ENCODE measurements at regions not wholly inside any gene's neighbourhood (a gene's known extent, or its start where the extent isn't known, plus 50 kb on each side); places are given as distances from the start of the nearest gene placed in this dataset.
"Not testable (repeated sequence)": the region's sequence is repeated elsewhere in the genome, so short reads cannot be mapped to it uniquely, and the experiment has no call there.

DNA sequence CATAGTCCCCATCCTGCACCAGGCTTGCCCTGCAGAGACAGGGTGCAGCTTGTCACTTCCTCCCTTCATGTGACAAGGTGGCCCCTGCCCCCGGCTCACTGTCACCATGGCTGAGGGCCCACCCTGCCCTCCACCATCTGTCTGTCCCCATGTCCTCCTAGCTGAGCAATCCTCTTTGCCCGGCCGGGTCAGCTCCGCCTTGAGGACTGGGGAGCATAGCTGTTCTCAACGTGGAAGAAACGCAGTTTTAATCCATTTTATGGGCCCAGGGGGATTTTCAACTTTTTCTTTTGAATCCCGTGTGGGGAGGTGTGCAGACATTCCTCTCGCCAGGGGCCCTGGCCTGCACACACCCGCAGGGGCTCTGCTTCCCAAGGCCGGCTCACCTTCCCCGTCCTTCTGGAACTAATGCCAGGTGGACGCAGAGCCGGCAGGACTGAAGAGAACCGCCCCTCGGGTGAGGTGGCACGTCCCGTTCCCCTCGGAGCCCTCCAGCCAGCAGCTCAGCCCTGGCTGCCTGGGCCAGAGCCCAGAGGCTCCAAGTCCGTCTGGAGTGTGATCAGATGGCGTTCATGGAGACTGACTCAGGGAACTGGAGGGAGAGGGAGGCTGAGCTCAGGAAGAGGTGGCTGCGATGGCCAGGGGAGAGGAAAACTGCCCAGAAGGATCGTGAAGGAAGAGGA is 1108.7 kb downstream of the BRD1 start:
- ATAC-seq (ENCODE audit: low read depth) (no peak), DNase-seq (ENCODE audit: low spot score) (peak; percentile 37)
- no peaks in the 10 kb centered on the region for H3K36me3 ChIP-seq (ENCODE audit: low read depth)
- H3K27ac ChIP-seq (ENCODE audit: poor library complexity, severe bottlenecking): no peak overlapping the region
- H3K4me3 ChIP-seq (ENCODE audit: severe bottlenecking): no peak overlapping the region
- H3K27me3 ChIP-seq (ENCODE audit: insufficient read depth, poor library complexity, severe bottlenecking): no peaks in the 10 kb centered on the region
- TF ChIP-seq, protein P1, sequence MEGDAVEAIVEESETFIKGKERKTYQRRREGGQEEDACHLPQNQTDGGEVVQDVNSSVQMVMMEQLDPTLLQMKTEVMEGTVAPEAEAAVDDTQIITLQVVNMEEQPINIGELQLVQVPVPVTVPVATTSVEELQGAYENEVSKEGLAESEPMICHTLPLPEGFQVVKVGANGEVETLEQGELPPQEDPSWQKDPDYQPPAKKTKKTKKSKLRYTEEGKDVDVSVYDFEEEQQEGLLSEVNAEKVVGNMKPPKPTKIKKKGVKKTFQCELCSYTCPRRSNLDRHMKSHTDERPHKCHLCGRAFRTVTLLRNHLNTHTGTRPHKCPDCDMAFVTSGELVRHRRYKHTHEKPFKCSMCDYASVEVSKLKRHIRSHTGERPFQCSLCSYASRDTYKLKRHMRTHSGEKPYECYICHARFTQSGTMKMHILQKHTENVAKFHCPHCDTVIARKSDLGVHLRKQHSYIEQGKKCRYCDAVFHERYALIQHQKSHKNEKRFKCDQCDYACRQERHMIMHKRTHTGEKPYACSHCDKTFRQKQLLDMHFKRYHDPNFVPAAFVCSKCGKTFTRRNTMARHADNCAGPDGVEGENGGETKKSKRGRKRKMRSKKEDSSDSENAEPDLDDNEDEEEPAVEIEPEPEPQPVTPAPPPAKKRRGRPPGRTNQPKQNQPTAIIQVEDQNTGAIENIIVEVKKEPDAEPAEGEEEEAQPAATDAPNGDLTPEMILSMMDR (IDR thresholded peaks at IDR 0.05; ENCODE audit: poor library complexity, severe bottlenecking): no peak
- no peaks in the 10 kb centered on the region for H3K4me1 ChIP-seq (ENCODE audit: insufficient read depth, poor library complexity, severe bottlenecking)
- H3K9me3 ChIP-seq (ENCODE audit: severe bottlenecking): no peaks in the 10 kb centered on the region

DNA sequence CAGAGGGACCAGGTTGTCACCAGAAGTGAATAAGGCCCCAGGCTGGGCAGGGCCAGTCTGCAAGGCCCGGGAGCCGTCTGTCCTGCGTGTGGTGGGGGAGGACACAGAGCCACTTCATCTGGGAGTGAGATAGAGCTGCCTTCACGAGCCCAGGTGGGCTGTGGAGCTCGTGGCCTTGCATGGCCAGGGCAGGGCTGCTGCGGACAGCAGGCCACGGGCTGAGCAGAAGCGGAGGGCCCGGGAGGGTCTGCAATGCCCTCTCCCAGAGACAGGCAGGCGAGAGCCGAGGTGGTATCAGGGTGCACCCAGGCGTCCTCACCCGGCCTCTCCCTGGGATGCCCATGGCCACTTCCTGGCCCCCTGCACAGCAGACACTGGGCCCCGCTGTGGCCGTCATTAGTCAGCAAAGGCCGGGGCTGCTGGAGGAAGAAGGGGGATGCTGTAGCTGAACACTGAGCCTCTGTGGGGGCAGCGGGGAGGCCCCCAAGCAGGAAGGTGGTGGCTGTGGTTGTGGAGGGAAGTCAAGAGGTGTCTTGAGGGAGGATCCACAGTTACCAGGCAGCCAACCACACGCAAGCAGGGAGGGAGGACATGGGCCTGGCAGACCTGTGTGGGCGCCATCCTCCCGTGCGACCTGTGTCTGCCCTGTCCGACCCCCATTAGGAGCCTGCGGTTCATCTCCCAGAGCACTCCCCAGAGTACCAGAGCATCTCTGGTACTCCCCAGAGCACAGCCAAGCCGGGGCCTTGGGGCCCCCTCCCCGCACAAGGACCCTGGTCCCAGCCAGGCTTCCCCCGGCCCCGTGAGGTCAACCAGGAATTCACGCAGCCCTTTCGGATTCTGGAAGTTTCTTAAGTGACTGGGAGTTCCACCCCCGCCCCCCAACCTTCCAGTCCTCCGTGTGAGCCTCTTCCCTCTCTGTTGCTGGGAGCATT is 1109.5 kb downstream of the BRD1 start:
- DNase-seq (ENCODE audit: low spot score) (peak; percentile 23), ATAC-seq (ENCODE audit: low read depth) (no peak)
- H3K36me3 ChIP-seq (ENCODE audit: low read depth): no peaks in the 10 kb centered on the region
- no peaks in the 10 kb centered on the region for H3K27me3 ChIP-seq (ENCODE audit: insufficient read depth, poor library complexity, severe bottlenecking)
- TF ChIP-seq, protein P1 (IDR thresholded peaks at IDR 0.05; ENCODE audit: poor library complexity, severe bottlenecking): no peak
- no peaks in the 10 kb centered on the region for H3K9me3 ChIP-seq (ENCODE audit: severe bottlenecking)
- H3K4me3 ChIP-seq (ENCODE audit: severe bottlenecking): no peak overlapping the region
- H3K27ac ChIP-seq (ENCODE audit: poor library complexity, severe bottlenecking): no peak overlapping the region
- H3K4me1 ChIP-seq (ENCODE audit: insufficient read depth, poor library complexity, severe bottlenecking): no peaks in the 10 kb centered on the region

GRCh38 chr22:48717076-48717810 is 1110.4 kb downstream of the BRD1 start:
- TF ChIP-seq, protein P1 (IDR thresholded peaks at IDR 0.05; ENCODE audit: poor library complexity, severe bottlenecking): no peak
- no peaks in the 10 kb centered on the region for H3K27me3 ChIP-seq (ENCODE audit: insufficient read depth, poor library complexity, severe bottlenecking)
- no peaks in the 10 kb centered on the region for H3K9me3 ChIP-seq (ENCODE audit: severe bottlenecking)
- no peaks in the 10 kb centered on the region for H3K4me1 ChIP-seq (ENCODE audit: insufficient read depth, poor library complexity, severe bottlenecking)
- DNase-seq (ENCODE audit: low spot score) (peak; percentile 50), ATAC-seq (ENCODE audit: low read depth) (no peak)
- no peak overlapping the region for H3K4me3 ChIP-seq (ENCODE audit: severe bottlenecking)
- no peak overlapping the region for H3K27ac ChIP-seq (ENCODE audit: poor library complexity, severe bottlenecking)
- H3K36me3 ChIP-seq (ENCODE audit: low read depth): no peaks in the 10 kb centered on the region

GRCh38 chr22:48716154-48716553 is 1111.5 kb downstream of the BRD1 start:
- H3K4me1 ChIP-seq (ENCODE audit: insufficient read depth, poor library complexity, severe bottlenecking); H3K27me3 ChIP-seq (ENCODE audit: insufficient read depth, poor library complexity, severe bottlenecking); DNase-seq (ENCODE audit: low spot score); H3K4me3 ChIP-seq (ENCODE audit: severe bottlenecking); ATAC-seq (ENCODE audit: low read depth); H3K36me3 ChIP-seq (ENCODE audit: low read depth); H3K27ac ChIP-seq (ENCODE audit: poor library complexity, severe bottlenecking); H3K9me3 ChIP-seq (ENCODE audit: severe bottlenecking): not testable (repeated sequence)

- no peaks in the 10 kb centered on the region for H3K9me3 ChIP-seq (ENCODE audit: severe bottlenecking)
- DNase-seq (ENCODE audit: low spot score): peak; percentile 19
- H3K36me3 ChIP-seq (ENCODE audit: low read depth): no peaks in the 10 kb centered on the region
- no peak overlapping the region for H3K27ac ChIP-seq (ENCODE audit: poor library complexity, severe bottlenecking)
- no peak overlapping the region for H3K4me3 ChIP-seq (ENCODE audit: severe bottlenecking)
- ATAC-seq (ENCODE audit: low read depth): no peak
- TF ChIP-seq, protein P1 (IDR thresholded peaks at IDR 0.05; ENCODE audit: poor library complexity, severe bottlenecking): no peak
- H3K4me1 ChIP-seq (ENCODE audit: insufficient read depth, poor library complexity, severe bottlenecking): no peaks in the 10 kb centered on the region
- no peaks in the 10 kb centered on the region for H3K27me3 ChIP-seq (ENCODE audit: insufficient read depth, poor library complexity, severe bottlenecking)
These were observed 1112.2 kb downstream of the BRD1 start for GRCh38 chr22:48715511-48715910.
